SHP77 (cell line): ENCODE measurements at regions not wholly inside any gene's neighbourhood (a gene's known extent, or its start where the extent isn't known, plus 50 kb on each side); places are given as distances from the start of the nearest gene placed in this dataset.

Experiments
- DNase-seq, 2 experiments: peaks; one replicate each; lab custom pipeline; 2025; lab: John Stamatoyannopoulos, UW

DNA sequence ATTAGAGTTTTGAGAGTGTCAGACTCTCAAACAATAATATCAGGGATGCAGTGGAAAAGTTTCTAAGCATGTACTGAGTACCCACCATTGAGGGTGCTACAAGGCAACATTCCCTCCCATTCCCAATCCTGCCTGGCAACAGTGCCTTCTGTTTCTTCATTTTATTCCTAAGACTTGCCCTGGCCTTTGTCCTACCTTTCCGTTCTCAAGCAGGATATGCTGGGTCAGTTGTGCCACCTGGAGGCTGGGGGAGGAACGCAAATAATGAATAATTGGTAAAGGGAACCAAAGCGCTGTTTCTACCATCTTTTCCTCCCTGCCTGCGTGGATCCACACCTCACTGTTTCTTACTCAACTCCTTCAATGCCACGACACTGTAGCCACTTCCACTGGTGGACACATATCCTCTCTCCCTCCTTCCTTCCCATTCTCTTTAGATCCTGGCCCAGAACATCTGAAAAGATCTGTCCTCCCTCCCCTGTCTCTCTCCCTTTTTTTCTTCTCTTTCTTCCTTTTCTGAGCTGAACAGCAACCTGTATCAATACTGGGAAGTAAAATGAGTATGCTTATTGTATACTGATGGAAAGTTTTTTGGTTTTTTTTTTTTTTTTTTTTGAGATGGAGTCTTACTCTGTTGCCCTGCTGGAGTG, 149.5 kb downstream of the C9orf152 start:
- peak; percentile 35 to 56 for DNase-seq

- no peak for DNase-seq
Observed at GRCh38 chr9:110059461-110059860, 148.5 kb downstream of the C9orf152 start.

DNA sequence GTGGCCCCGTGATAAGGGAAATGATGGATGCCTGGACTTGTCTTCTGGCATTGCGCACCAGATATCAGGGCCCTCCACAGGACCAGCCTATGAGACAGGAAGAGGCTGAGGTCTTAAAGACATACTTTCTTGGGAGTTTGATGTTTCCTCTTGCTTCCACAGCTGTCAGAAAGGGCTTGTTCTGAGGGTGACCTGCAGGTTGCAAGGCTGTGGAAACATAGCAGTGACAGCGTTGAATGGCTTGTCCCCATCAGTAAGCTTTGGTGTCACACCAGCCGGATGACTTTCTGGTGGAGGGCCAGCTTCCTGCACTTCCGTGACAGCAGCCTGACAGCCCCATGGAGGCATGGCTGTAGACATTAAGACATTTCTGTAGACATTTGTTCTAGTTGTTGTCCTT, 143.2 kb downstream of the C9orf152 start:
- no peak for DNase-seq

DNA sequence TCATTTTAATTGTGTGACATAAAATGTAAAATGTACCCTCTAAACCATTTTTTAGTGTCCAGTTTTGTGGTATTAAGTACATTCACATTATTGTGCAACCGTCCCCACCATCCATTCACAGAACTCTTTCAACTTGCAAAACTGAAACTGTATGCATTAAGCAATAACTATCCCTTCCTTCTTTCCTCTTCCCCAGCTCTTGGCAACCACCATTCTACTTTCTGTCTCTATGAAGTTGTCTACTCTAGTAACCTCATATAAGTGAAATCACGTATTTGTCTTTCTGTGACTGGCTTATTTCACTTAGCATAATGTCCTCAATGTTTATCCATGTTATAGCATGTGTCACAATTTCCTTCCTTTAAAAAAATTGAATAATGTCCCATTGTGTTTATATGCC, 142.4 kb downstream of the C9orf152 start:
- DNase-seq, result no peak

DNA sequence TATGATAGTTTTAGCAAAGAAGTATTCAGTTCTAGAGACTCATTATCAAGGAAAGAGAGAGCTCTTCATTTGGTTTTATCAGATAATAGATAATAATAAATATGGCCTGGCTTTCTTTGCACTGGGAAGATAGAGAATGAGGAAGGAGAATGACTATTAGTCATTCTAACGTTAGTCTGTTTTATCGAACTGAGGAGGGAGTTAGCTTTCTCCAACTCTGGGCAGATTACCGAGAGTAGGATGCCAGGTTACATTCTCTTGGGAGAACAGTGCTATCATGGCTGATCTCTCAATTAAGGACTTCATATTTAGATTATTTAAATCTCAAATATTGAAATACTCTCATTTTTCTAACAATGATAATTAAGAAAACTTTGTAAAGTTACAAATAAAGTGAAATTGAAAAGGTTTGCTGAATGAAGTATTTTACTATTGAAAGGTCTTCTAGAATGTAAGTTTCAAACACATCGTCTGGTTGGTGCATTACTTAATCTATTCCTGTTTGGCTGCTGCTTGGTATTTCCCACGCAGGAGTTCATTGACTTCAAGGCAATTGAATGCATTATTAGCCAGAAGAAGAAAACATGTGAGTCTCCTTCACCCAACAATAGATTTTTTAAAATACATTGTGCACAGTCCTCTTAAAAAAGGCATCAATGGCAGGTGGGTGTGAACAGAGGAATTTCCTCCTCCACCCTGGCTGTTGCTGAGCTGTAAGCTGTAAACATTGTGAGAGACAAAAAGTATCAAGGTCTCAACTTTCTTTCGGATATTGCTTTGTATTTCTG, 140.8 kb downstream of the C9orf152 start:
- no peak for DNase-seq

DNA sequence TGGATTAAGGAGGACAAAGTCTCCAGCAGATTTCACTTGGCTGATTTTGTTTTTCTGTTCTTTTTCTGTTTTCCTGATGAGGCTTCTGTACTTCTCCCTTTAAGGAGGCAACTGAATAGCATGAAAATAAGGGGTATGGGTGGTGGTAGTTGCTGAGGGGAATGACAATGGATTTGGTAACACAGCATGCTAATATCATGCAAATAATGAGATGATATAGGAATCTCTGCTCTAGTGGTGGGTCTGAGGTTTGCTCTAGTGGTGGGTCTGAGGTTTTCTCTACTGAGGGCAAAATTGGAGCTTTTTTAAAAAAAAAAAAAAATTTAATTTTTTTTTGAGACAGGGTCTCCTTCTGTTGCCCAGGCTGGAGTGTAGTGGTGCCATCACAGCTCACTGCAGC, 139.7 kb downstream of the C9orf152 start:
- no peak for DNase-seq

DNA sequence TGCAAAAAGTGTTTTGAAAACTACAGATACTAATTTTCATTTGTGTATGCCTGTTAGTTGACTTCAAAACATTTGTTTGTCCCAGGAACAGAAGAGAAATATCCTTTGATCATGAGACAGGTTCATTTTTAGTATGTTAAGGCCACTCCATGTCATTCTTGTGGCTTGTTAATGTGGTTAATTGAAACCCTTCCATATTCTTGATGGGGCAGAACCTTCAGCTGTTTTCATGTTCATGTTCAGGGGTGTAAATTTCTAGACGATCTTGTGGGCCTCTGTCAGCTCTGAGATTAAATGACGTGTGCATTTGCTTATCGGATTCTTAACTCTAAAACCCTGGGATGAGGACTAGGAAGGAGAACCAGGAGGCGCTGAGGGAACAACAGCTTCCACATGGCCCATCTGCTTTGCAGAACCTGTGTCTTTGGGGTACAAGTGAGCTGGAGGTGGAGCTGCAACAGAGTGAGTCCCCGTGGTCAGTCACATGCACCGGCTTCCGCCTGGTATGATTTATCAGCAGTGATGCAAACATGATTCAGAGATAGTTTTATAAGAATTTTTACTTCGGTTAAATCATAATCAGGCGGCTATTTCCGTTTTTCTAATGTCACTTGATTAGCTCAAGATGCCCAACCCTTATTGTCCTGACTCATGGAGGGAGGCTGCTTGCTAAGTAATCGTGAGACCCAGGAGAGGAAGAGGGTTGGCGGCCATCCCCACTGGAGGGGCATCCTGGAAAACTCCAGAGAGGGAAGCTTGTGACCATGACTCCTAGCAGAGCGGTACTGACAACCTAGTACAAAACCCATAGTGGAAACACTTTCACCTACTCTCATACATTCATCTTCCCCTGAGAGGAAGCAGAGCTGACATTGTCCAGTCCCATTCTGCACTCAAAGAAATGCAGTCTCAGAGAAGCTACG, 138.4 kb downstream of the C9orf152 start:
- DNase-seq, result no peak

DNA sequence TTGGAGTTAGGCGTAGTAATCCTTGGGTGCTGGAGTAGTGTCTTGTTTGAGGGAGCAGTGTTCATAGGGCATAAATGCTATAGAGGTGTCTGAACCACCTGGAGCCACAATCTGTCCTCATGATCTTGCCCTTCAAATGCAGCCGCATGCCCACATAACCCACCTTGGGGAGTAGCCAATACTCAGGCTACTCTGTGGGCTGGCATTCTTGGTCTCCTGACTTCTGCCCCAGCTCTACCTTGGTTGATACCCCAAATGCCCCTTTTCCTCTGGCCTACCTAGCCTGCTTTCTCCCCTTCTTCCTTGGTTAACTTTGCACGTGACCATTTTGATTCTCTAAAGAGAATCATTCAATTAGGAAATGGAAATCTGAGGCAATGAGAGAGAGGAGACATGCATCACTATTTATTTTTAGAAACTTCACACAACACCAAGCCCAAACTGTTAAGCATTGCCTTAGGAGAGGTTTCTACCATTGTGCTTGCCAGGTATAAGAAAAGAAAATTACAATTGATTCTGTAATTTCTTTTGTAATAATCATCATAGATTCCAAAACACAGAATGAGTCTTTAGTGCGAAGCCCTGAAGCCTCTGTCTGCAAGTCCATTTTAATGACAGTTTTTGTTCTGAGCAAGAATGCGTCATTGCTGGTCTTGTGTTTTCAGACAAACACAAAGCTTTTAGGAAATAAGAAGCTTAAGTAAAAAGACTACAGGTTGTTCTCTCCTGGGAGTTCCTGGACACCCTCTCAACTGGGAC, 135.2 kb downstream of the C9orf152 start:
- no peak for DNase-seq

DNA sequence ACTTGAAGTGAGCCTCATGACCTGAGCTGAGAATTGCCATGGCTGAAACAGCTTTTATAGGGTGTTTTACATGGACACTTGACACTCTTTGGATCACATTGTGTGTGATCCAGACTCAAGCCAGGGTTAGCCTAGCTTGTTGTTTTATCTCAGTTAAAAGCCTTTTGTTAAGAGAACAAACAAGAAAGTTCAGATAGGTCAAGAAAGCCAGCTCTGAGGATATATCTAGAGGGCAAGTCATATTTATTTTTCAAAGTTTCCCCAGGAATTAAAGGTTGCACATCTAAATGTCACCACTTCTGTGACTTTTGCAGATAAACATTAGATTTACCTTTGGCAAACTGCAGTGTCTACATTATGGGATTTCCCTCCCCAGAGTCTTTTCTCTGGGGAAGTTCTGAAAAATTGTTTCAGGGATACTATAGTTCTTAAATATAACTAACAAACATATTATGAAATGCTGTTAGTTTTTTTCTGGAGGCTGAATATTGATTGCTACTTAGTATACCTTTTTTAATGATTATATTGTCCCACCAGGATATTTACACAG, 134.5 kb downstream of the C9orf152 start:
- DNase-seq, result no peak

- DNase-seq, result no peak
Observed at GRCh38 chr9:110076894-110077725, 130.8 kb downstream of the C9orf152 start.

GRCh38 chr9:110077925-110078324, 130.0 kb downstream of the C9orf152 start:
- DNase-seq, result no peak

- peak in 1 of 2 experiments; percentile 9 for DNase-seq
Observed at GRCh38 chr9:110078604-110079003, 129.4 kb downstream of the C9orf152 start.

DNA sequence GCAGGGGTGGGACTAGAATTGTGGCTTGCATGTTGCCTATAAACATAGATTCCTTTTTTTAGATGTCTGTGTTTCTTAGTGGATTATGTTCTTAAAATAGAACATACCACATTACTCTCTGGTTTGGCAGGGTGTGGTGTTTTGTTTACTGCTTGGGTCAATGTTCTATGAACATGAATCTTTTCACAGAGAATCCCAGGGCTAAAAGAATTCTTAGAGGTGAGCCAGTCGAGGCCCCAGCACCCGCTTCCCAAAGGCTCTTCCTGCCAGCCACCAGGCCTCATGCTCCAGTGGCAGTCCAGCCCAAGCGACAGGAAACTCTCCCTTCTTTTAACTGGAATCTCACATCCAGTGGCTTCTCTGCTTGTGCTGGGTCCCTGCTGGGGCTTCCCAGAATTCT, 126.6 kb downstream of the C9orf152 start:
- no peak for DNase-seq

GRCh38 chr9:110083866-110084265, 124.1 kb downstream of the C9orf152 start:
- no peak for DNase-seq

GRCh38 chr9:110086537-110086936, 121.4 kb downstream of the C9orf152 start:
- no peak for DNase-seq

- DNase-seq, result no peak
Observed at GRCh38 chr9:110087605-110088004, 120.4 kb downstream of the C9orf152 start.

DNA sequence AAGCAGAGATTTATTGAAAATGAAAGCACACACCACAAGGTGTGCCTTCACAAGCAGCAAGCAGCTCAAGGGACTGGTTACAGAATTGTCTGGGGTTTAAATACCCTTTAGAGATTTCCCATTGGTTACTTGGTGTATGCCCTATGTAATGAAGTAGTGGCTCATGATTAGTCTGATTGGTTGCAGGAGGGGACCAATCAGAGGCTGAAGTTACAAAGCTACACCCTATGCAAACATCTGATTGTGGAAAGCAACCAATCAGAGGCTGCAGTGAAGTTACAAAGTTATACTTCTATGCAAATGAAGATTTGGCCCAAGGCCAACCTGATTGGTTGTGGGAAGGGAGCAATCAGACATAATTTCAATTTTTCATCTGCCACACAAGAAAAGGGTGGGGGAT, 119.9 kb downstream of the C9orf152 start:
- DNase-seq, result no peak

DNA sequence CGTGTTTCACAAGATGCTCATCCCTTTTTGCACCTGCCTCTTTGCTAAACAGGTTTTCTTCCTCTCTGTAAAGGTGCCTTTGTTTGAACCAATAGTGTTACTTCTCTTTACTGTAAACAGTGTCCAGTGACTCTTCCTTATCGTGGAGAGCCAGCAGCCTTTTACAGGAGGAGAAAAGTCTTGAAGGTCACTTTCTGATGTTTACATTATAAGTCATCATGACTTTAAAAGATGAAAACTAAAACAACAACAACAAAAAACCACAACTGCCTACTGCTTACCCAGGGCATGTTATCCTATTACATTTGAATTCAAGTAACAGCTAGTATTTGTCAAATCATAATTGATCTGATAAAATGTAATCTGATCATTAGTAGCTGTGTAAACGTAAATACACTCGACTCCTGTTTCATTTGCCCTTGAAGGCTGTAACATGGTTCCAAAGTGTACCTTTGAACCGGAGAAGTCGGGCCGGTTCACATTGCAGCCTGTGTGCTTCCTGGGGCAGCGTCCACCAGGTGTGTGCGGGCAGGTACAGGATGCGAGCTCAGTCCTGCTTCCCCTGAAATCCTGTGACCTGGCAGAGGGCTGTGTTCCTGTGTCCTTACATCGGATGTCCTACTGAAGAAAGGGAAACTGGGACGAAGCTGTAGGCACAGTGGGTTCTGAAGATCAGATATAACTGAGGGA, 118.1 kb downstream of the C9orf152 start:
- no peak for DNase-seq

DNA sequence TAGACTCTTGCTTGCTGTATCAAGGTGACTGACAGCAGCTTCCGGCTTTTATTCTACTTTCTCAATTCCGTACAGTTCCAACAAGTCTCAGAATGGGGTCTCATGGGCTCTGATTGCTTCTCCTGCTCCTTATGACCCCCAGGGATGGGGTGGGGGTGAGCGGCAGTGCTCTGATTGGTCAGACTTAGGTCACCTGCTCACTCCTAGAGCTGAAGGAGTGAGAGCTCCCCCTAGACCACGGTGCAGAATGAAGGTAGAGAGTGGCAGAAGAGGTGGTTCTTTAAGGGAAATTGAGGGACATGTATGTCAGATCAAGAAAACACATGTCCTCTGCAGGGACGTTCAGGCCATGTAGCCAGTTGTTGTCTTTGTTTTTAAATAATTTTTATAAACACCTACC, 115.2 kb downstream of the C9orf152 start:
- no peak for DNase-seq

GRCh38 chr9:110093417-110093816, 114.5 kb downstream of the C9orf152 start:
- DNase-seq, result no peak
